GM21381 (cell line): ENCODE measurements at regions not wholly inside any gene's neighbourhood (a gene's known extent, or its start where the extent isn't known, plus 50 kb on each side); places are given as distances from the start of the nearest gene placed in this dataset.

Experiments
- ATAC-seq: cut with Tn5 transposase; IDR thresholded peaks from one replicate; pipeline ENCODE4 v1.9.1; 2021; ENCODE audit warnings: mild to moderate bottlenecking, moderate library complexity; ENCODE audit not compliant: unreplicated experiment

GRCh38 chr1:38097284-38097898, 50.8 kb upstream of the POU3F1 start:
- ATAC-seq: no peak
